Vagina (tissue), 2 donors: ENCODE measurements at regions not wholly inside any gene's neighbourhood (a gene's known extent, or its start where the extent isn't known, plus 50 kb on each side); places are given as distances from the start of the nearest gene placed in this dataset.

Source experiments
- POLR2A ChIP-seq, 2 donors: fragments of 450-650 bp; IDR thresholded peaks; one replicate each; pipeline ENCODE4 v1.6.1; 2017; ENCODE audit warnings: antibody characterized with exemption in 2 of 2, mild to moderate bottlenecking in 2 of 2, moderate library complexity in 2 of 2
- POLR2AphosphoS5 ChIP-seq, 2 donors: sonication (generic); formaldehyde crosslinking; IDR thresholded peaks; one replicate each; pipeline ENCODE4 v1.9.0; 2017; ENCODE audit warnings: antibody characterized with exemption in 2 of 2, mild to moderate bottlenecking in 2 of 2, low read depth in 1 of 2; ENCODE audit not compliant: insufficient read depth in 1 of 2
- TF ChIP-seq, protein P1 (sequence below), 3 experiments: fragments of 450-650 bp in 2 of 3; fragments of 200-600 bp in 1 of 3; sonication (generic) in 1 of 3; IDR thresholded peaks; one replicate each; pipeline ENCODE4 v1.5.1; 2017 to 2019; ENCODE audit warnings: antibody characterized with exemption in 3 of 3, mild to moderate bottlenecking in 2 of 3, moderate library complexity in 2 of 3

DNA sequence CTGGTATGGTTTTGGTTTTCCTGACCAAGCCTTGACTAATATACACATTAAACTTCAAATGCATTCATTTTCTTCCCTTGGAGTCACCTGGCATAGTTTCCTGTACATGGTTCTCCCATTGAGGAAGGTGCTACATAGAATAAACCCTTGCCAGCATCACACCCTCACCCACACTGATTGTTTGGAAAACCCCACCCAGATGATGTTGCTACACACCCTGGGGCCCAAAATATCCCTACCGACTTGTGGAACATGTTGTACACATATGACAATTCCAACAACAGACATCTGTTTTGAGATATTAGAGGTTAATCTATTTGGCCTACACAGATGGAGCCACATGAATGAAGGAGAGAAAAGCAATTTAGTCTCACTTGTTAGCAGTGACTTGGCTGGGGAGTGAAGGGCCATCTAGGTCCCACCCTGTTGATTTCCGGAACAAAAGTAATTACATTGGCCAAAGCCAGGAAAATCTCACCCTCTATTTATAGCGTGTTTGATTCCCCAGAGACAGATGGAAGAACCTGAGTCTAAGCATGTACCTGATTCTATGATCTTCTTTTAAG lies 606.0 kb upstream of the BTBD3 start:
- TF ChIP-seq POLR2A (IDR thresholded peaks at IDR 0.05) (no peak), POLR2AphosphoS5 (IDR thresholded peaks at IDR 0.05; ENCODE audit: insufficient read depth in 1 of 2, low read depth in 1 of 2) (no peak)
- TF ChIP-seq, protein P1, sequence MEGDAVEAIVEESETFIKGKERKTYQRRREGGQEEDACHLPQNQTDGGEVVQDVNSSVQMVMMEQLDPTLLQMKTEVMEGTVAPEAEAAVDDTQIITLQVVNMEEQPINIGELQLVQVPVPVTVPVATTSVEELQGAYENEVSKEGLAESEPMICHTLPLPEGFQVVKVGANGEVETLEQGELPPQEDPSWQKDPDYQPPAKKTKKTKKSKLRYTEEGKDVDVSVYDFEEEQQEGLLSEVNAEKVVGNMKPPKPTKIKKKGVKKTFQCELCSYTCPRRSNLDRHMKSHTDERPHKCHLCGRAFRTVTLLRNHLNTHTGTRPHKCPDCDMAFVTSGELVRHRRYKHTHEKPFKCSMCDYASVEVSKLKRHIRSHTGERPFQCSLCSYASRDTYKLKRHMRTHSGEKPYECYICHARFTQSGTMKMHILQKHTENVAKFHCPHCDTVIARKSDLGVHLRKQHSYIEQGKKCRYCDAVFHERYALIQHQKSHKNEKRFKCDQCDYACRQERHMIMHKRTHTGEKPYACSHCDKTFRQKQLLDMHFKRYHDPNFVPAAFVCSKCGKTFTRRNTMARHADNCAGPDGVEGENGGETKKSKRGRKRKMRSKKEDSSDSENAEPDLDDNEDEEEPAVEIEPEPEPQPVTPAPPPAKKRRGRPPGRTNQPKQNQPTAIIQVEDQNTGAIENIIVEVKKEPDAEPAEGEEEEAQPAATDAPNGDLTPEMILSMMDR (IDR thresholded peaks at IDR 0.05) = no peak
